ENCODE measurements at regions not wholly inside any gene's neighbourhood (a gene's known extent, or its start where the extent isn't known, plus 50 kb on each side); places are given as distances from the start of the nearest gene placed in this dataset.
A peak's percentile ranks its signal among the peaks of the same experiment; 100 is the strongest.

GRCh38 chr11:39674024-39674423, 1785.4 kb downstream of the LRRC4C start:
- no peak overlapping the region for H3K4me3 ChIP-seq (ENCODE audit: low read length)
- no peak for DNase-seq (ENCODE audit: low read depth)
- TF ChIP-seq CTCF (conservative IDR thresholded peaks at IDR 0.05; ENCODE audit: low read depth, low read length) = no peak

GRCh38 chr11:39668640-39669039, 1790.8 kb downstream of the LRRC4C start:
- DNase-seq (ENCODE audit: low read depth) = peak; percentile 55
- TF ChIP-seq CTCF (conservative IDR thresholded peaks at IDR 0.05; ENCODE audit: low read depth, low read length) = no peak
- H3K4me3 ChIP-seq (ENCODE audit: low read length) = no peak overlapping the region

- no peak overlapping the region for H3K4me3 ChIP-seq (ENCODE audit: low read length)
- no peak for DNase-seq (ENCODE audit: low read depth)
- no peak for TF ChIP-seq CTCF (conservative IDR thresholded peaks at IDR 0.05; ENCODE audit: low read depth, low read length)
These were observed 1795.4 kb downstream of the LRRC4C start for GRCh38 chr11:39664023-39664422.

GRCh38 chr11:39661890-39662289, 1797.6 kb downstream of the LRRC4C start:
- DNase-seq (ENCODE audit: low read depth) = no peak
- no peak overlapping the region for H3K4me3 ChIP-seq (ENCODE audit: low read length)
- TF ChIP-seq CTCF (conservative IDR thresholded peaks at IDR 0.05; ENCODE audit: low read depth, low read length) = no peak

- DNase-seq (ENCODE audit: low read depth) = no peak
- H3K4me3 ChIP-seq (ENCODE audit: low read length) = no peak overlapping the region
- no peak for TF ChIP-seq CTCF (conservative IDR thresholded peaks at IDR 0.05; ENCODE audit: low read depth, low read length)
These were observed 1807.5 kb downstream of the LRRC4C start for GRCh38 chr11:39651857-39652461.

GRCh38 chr11:39641751-39642150, 1817.7 kb downstream of the LRRC4C start:
- TF ChIP-seq CTCF (conservative IDR thresholded peaks at IDR 0.05; ENCODE audit: low read depth, low read length) = no peak
- no peak for DNase-seq (ENCODE audit: low read depth)
- no peak overlapping the region for H3K4me3 ChIP-seq (ENCODE audit: low read length)

- H3K4me3 ChIP-seq (ENCODE audit: low read length) = no peak overlapping the region
- TF ChIP-seq CTCF (conservative IDR thresholded peaks at IDR 0.05; ENCODE audit: low read depth, low read length) = no peak
- DNase-seq (ENCODE audit: low read depth) = no peak
These were observed 1829.1 kb downstream of the LRRC4C start for GRCh38 chr11:39630365-39630764.

Data from retinal pigment epithelial cell (primary cell).